ENCODE measurements at regions not wholly inside any gene's neighbourhood (a gene's known extent, or its start where the extent isn't known, plus 50 kb on each side); places are given as distances from the start of the nearest gene placed in this dataset.

- 86% methylated on average over 3 of the region's 3 CpGs for WGBS (ENCODE audit: low lambda C conversion rate, missing lambda C conversion rate)
- no peak overlapping the region for H3K4me3 ChIP-seq
- H4K20me1 ChIP-seq (ENCODE audit: insufficient read depth, poor library complexity, severe bottlenecking): no peaks in the 10 kb centered on the region
- TF ChIP-seq EZH2 (IDR thresholded peaks at IDR 0.05; ENCODE audit: borderline replicate concordance) (no peak), CTCF (IDR thresholded peaks at IDR 0.05; ENCODE audit: poor library complexity) (no peak), EZH2phosphoT487 (IDR thresholded peaks at IDR 0.05; ENCODE audit: low read depth, severe bottlenecking, unreplicated experiment) (no peak)
- H3K4me2 ChIP-seq: no peak overlapping the region
- H2AFZ ChIP-seq: no peak overlapping the region
- DNase-seq (ENCODE audit: low spot score): no peak
- no peaks in the 10 kb centered on the region for H3K79me2 ChIP-seq
- H3K36me3 ChIP-seq (replicated peaks; ENCODE audit: insufficient read depth, low read depth): no peaks in the 10 kb centered on the region
- no peak overlapping the region for H3K27ac ChIP-seq
- no peaks in the 10 kb centered on the region for H3K9me2 ChIP-seq (replicated peaks; ENCODE audit: insufficient read depth)
- H3K4me1 ChIP-seq (ENCODE audit: insufficient read depth): no peaks in the 10 kb centered on the region
- H3K27me3 ChIP-seq: no peaks in the 10 kb centered on the region
- no peaks in the 10 kb centered on the region for H3K9me3 ChIP-seq (ENCODE audit: low read depth)
These were observed 443.1 kb downstream of the CCDC85A start for GRCh38 chr2:56626927-56627326.

GRCh38 chr2:56630286-56630685 is 446.5 kb downstream of the CCDC85A start:
- H3K79me2 ChIP-seq: no peaks in the 10 kb centered on the region
- H3K9me2 ChIP-seq (replicated peaks; ENCODE audit: insufficient read depth): no peaks in the 10 kb centered on the region
- no peaks in the 10 kb centered on the region for H3K9me3 ChIP-seq (ENCODE audit: low read depth)
- no peak overlapping the region for H3K27ac ChIP-seq
- H3K36me3 ChIP-seq (replicated peaks; ENCODE audit: insufficient read depth, low read depth): no peaks in the 10 kb centered on the region
- no peak overlapping the region for H3K4me2 ChIP-seq
- no peak overlapping the region for H2AFZ ChIP-seq
- H4K20me1 ChIP-seq (ENCODE audit: insufficient read depth, poor library complexity, severe bottlenecking): no peaks in the 10 kb centered on the region
- H3K27me3 ChIP-seq: no peaks in the 10 kb centered on the region
- WGBS (ENCODE audit: low lambda C conversion rate, missing lambda C conversion rate): 80% methylated on average over 2 of the region's 2 CpGs
- H3K4me3 ChIP-seq: no peak overlapping the region
- DNase-seq (ENCODE audit: low spot score): no peak
- TF ChIP-seq CTCF (IDR thresholded peaks at IDR 0.05; ENCODE audit: poor library complexity): no peak
- no peaks in the 10 kb centered on the region for H3K4me1 ChIP-seq (ENCODE audit: insufficient read depth)

- H3K79me2 ChIP-seq: no peaks in the 10 kb centered on the region
- no peaks in the 10 kb centered on the region for H3K9me3 ChIP-seq (ENCODE audit: low read depth)
- H3K36me3 ChIP-seq (replicated peaks; ENCODE audit: insufficient read depth, low read depth): no peaks in the 10 kb centered on the region
- H3K4me2 ChIP-seq: no peak overlapping the region
- DNase-seq (ENCODE audit: low spot score): no peak
- peaks cover 4% of the 10 kb centered on the region for H4K20me1 ChIP-seq (ENCODE audit: insufficient read depth, poor library complexity, severe bottlenecking)
- WGBS (ENCODE audit: low lambda C conversion rate, missing lambda C conversion rate): 86% methylated on average over 1 of the region's 1 CpG
- no peak overlapping the region for H2AFZ ChIP-seq
- TF ChIP-seq EZH2 (IDR thresholded peaks at IDR 0.05; ENCODE audit: borderline replicate concordance) (no peak), CTCF (IDR thresholded peaks at IDR 0.05; ENCODE audit: poor library complexity) (no peak), EZH2phosphoT487 (IDR thresholded peaks at IDR 0.05; ENCODE audit: low read depth, severe bottlenecking, unreplicated experiment) (no peak)
- no peak overlapping the region for H3K27ac ChIP-seq
- H3K4me3 ChIP-seq: no peak overlapping the region
- no peaks in the 10 kb centered on the region for H3K4me1 ChIP-seq (ENCODE audit: insufficient read depth)
- no peaks in the 10 kb centered on the region for H3K9me2 ChIP-seq (replicated peaks; ENCODE audit: insufficient read depth)
- H3K27me3 ChIP-seq: no peaks in the 10 kb centered on the region
These were observed 464.2 kb downstream of the CCDC85A start for GRCh38 chr2:56647997-56648396.

- Histone ChIP-seq H3K27me3 (no peaks in the 10 kb centered on the region), H3K79me2 (no peaks in the 10 kb centered on the region), H4K20me1 (ENCODE audit: insufficient read depth, poor library complexity, severe bottlenecking) (peaks cover 4% of the 10 kb centered on the region), H3K4me2 (no peak overlapping the region), H3K9me2 (replicated peaks; ENCODE audit: insufficient read depth) (no peaks in the 10 kb centered on the region), H3K4me1 (ENCODE audit: insufficient read depth) (no peaks in the 10 kb centered on the region), H3K36me3 (replicated peaks; ENCODE audit: insufficient read depth, low read depth) (no peaks in the 10 kb centered on the region), H2AFZ (no peak overlapping the region), H3K27ac (no peak overlapping the region), H3K4me3 (no peak overlapping the region), H3K9me3 (ENCODE audit: low read depth) (no peaks in the 10 kb centered on the region)
- no peak for DNase-seq (ENCODE audit: low spot score)
- TF ChIP-seq EZH2phosphoT487 (IDR thresholded peaks at IDR 0.05; ENCODE audit: low read depth, severe bottlenecking, unreplicated experiment) (no peak), CTCF (IDR thresholded peaks at IDR 0.05; ENCODE audit: poor library complexity) (no peak), EZH2 (IDR thresholded peaks at IDR 0.05; ENCODE audit: borderline replicate concordance) (no peak)
- WGBS (ENCODE audit: low lambda C conversion rate, missing lambda C conversion rate): 77% methylated on average over 2 of the region's 2 CpGs
These were observed 465.0 kb downstream of the CCDC85A start for GRCh38 chr2:56648802-56649201.

Measured in hepatocyte (in vitro differentiated cells).